ENCODE measurements at regions not wholly inside any gene's neighbourhood (a gene's known extent, or its start where the extent isn't known, plus 50 kb on each side); places are given as distances from the start of the nearest gene placed in this dataset.

DNA sequence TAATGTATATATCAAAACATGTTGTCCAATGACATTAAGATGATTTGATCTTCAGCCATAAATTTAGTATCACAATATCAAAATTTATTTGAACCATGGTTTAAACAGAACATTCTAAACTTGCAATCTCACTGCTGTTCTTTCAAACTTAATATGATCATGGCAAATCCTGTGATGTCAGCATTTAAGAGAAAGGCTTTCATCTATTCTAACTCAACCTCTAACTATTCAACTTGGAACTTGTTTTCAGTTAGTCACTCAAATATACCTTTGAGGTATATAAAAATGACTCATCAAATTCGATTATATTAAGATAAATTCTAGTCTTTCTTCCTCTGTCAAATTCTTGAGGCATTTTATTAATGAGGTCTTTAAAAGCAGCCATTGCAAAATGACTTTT is 747.0 kb upstream of the FLRT2 start:
- no peak for ATAC-seq
- Histone ChIP-seq H3K4me1 (ENCODE audit: control insufficient read depth, insufficient read depth, low read length) (no peaks in the 10 kb centered on the region), H3K27ac (ENCODE audit: low read length) (no peak overlapping the region), H3K27me3 (ENCODE audit: control insufficient read depth, insufficient read depth, low read length) (no peaks in the 10 kb centered on the region), H3K36me3 (ENCODE audit: control insufficient read depth, insufficient read depth, low read length) (no peaks in the 10 kb centered on the region), H3K4me3 (ENCODE audit: low read depth in 2 of 2, low read length in 2 of 2) (no peak overlapping the region), H3K9me3 (ENCODE audit: control insufficient read depth, insufficient read depth, low read depth, low read length) (no peaks in the 10 kb centered on the region)
- CTCF ChIA-PET: no interaction called here
- in situ Hi-C loops (cut with HindIII; ENCODE audit: low pct_unique_long_range_greater_than_20kb, low sequenced_read_pairs) (no loop called here), intact Hi-C loops (cut with micrococcal nuclease; ENCODE audit: unreplicated experiment) (no loop called here)
- POLR2A ChIA-PET: no interaction called here
- TF ChIP-seq SIN3A (IDR thresholded peaks at IDR 0.05; ENCODE audit: borderline replicate concordance, insufficient read depth, low read depth, low read length) (no peak), CTCF (IDR thresholded peaks at IDR 0.05) (no peak), POLR2AphosphoS5 (IDR thresholded peaks at IDR 0.05; ENCODE audit: low read depth, low read length) (no peak), TCF7L2 (IDR thresholded peaks at IDR 0.05; ENCODE audit: low read depth, low read length) (no peak)
- TF ChIP-seq, protein P1, sequence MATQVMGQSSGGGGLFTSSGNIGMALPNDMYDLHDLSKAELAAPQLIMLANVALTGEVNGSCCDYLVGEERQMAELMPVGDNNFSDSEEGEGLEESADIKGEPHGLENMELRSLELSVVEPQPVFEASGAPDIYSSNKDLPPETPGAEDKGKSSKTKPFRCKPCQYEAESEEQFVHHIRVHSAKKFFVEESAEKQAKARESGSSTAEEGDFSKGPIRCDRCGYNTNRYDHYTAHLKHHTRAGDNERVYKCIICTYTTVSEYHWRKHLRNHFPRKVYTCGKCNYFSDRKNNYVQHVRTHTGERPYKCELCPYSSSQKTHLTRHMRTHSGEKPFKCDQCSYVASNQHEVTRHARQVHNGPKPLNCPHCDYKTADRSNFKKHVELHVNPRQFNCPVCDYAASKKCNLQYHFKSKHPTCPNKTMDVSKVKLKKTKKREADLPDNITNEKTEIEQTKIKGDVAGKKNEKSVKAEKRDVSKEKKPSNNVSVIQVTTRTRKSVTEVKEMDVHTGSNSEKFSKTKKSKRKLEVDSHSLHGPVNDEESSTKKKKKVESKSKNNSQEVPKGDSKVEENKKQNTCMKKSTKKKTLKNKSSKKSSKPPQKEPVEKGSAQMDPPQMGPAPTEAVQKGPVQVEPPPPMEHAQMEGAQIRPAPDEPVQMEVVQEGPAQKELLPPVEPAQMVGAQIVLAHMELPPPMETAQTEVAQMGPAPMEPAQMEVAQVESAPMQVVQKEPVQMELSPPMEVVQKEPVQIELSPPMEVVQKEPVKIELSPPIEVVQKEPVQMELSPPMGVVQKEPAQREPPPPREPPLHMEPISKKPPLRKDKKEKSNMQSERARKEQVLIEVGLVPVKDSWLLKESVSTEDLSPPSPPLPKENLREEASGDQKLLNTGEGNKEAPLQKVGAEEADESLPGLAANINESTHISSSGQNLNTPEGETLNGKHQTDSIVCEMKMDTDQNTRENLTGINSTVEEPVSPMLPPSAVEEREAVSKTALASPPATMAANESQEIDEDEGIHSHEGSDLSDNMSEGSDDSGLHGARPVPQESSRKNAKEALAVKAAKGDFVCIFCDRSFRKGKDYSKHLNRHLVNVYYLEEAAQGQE (IDR thresholded peaks at IDR 0.05; ENCODE audit: insufficient read depth in 1 of 2, low read depth in 2 of 2, low read length in 1 of 2): no peak
- BruUV-seq (replicated peaks): no TSS peak
- DNase-seq (ENCODE audit: low read depth, low spot score): no peak

- ChIA-PET POLR2A (no interaction called here), CTCF (no interaction called here)
- Histone ChIP-seq H3K4me3 (ENCODE audit: low read depth in 2 of 2, low read length in 2 of 2) (no peak overlapping the region), H3K4me1 (ENCODE audit: control insufficient read depth, insufficient read depth, low read length) (no peaks in the 10 kb centered on the region), H3K27me3 (ENCODE audit: control insufficient read depth, insufficient read depth, low read length) (no peaks in the 10 kb centered on the region), H3K36me3 (ENCODE audit: control insufficient read depth, insufficient read depth, low read length) (no peaks in the 10 kb centered on the region), H3K27ac (ENCODE audit: low read length) (no peak overlapping the region), H3K9me3 (ENCODE audit: control insufficient read depth, insufficient read depth, low read depth, low read length) (no peaks in the 10 kb centered on the region)
- DNase-seq (ENCODE audit: low read depth, low spot score) (no peak), ATAC-seq (no peak)
- TF ChIP-seq, protein P1 (IDR thresholded peaks at IDR 0.05; ENCODE audit: insufficient read depth in 1 of 2, low read depth in 2 of 2, low read length in 1 of 2): no peak
- no peak for TF ChIP-seq TCF7L2 (IDR thresholded peaks at IDR 0.05; ENCODE audit: low read depth, low read length)
- TF ChIP-seq POLR2AphosphoS5 (IDR thresholded peaks at IDR 0.05; ENCODE audit: low read depth, low read length): no peak
- TF ChIP-seq CTCF (IDR thresholded peaks at IDR 0.05): no peak
- in situ Hi-C loops (cut with HindIII; ENCODE audit: low pct_unique_long_range_greater_than_20kb, low sequenced_read_pairs) (no loop called here), intact Hi-C loops (cut with micrococcal nuclease; ENCODE audit: unreplicated experiment) (no loop called here)
- BruUV-seq (replicated peaks): no TSS peak
Observed at GRCh38 chr14:84783511-84783910, 746.4 kb upstream of the FLRT2 start.
